Astrocyte (in vitro differentiated cells and primary cell): ENCODE measurements at regions not wholly inside any gene's neighbourhood (a gene's known extent, or its start where the extent isn't known, plus 50 kb on each side); places are given as distances from the start of the nearest gene placed in this dataset.

Source experiments
- CTCF ChIP-seq: IDR thresholded peaks from 2 replicates; pipeline ENCODE4 v1.5.1; 2011; ENCODE audit warnings: low read depth, mild to moderate bottlenecking, inconsistent platforms, low read length, moderate library complexity; ENCODE audit not compliant: insufficient read depth
- EZH2 ChIP-seq: IDR thresholded peaks from 2 replicates; pipeline ENCODE4 v1.6.1; 2012; ENCODE audit warnings: mild to moderate bottlenecking, low read length, inconsistent platforms; ENCODE audit not compliant: insufficient read depth

- no peak for TF ChIP-seq CTCF
- TF ChIP-seq EZH2 = no peak
Measured at GRCh38 chr3:98681486-98681885, 81.7 kb upstream of the ST3GAL6 start.
